EH (cell line): ENCODE measurements at regions not wholly inside any gene's neighbourhood (a gene's known extent, or its start where the extent isn't known, plus 50 kb on each side); places are given as distances from the start of the nearest gene placed in this dataset.

Experiments used
- DNase-seq: peaks from one replicate; pipeline ENCODE4 v3.0.0-alpha.2; 2015; ENCODE audit warnings: low read depth

- DNase-seq, result no peak
These were observed 305.5 kb downstream of the QKI start for GRCh38 chr6:163720005-163720404.

GRCh38 chr6:163719028-163719742, 304.7 kb downstream of the QKI start:
- DNase-seq, result no peak

GRCh38 chr6:163718537-163718936, 304.0 kb downstream of the QKI start:
- no peak for DNase-seq

GRCh38 chr6:163717106-163717764, 302.7 kb downstream of the QKI start:
- no peak for DNase-seq

- DNase-seq, result no peak
These were observed 302.2 kb downstream of the QKI start for GRCh38 chr6:163716690-163717089.

GRCh38 chr6:163715846-163716245, 301.3 kb downstream of the QKI start:
- no peak for DNase-seq

GRCh38 chr6:163714179-163714578, 299.7 kb downstream of the QKI start:
- no peak for DNase-seq

- DNase-seq, result no peak
These were observed 298.5 kb downstream of the QKI start for GRCh38 chr6:163712981-163713380.

GRCh38 chr6:163712566-163712961, 298.0 kb downstream of the QKI start:
- no peak for DNase-seq

- peak; percentile 21 for DNase-seq
These were observed 297.4 kb downstream of the QKI start for GRCh38 chr6:163711615-163712565.

GRCh38 chr6:163710532-163711470, 296.3 kb downstream of the QKI start:
- no peak for DNase-seq

- no peak for DNase-seq
These were observed 295.2 kb downstream of the QKI start for GRCh38 chr6:163709693-163710092.

- no peak for DNase-seq
These were observed 294.7 kb downstream of the QKI start for GRCh38 chr6:163709255-163709654.

- DNase-seq, result no peak
These were observed 293.9 kb downstream of the QKI start for GRCh38 chr6:163708466-163708865.

GRCh38 chr6:163707387-163708355, 293.2 kb downstream of the QKI start:
- DNase-seq, result peak; percentile 18

GRCh38 chr6:163706500-163707087, 292.1 kb downstream of the QKI start:
- peak; percentile 7 for DNase-seq

- DNase-seq, result no peak
These were observed 291.4 kb downstream of the QKI start for GRCh38 chr6:163705923-163706322.

GRCh38 chr6:163702736-163703135, 288.2 kb downstream of the QKI start:
- no peak for DNase-seq

GRCh38 chr6:163701762-163702161, 287.2 kb downstream of the QKI start:
- DNase-seq, result no peak

GRCh38 chr6:163698086-163698485, 283.6 kb downstream of the QKI start:
- no peak for DNase-seq
